ENCODE measurements at regions not wholly inside any gene's neighbourhood (a gene's known extent, or its start where the extent isn't known, plus 50 kb on each side); places are given as distances from the start of the nearest gene placed in this dataset.

GRCh38 chr3:182523836-182524235 lies 269.5 kb upstream of the ATP11B start:
- TF ChIP-seq CTCF (IDR thresholded peaks at IDR 0.05; ENCODE audit: low read depth, low read length, poor library complexity, severe bottlenecking) (no peak), EZH2phosphoT487 (IDR thresholded peaks at IDR 0.05; ENCODE audit: borderline replicate concordance, low read length) (no peak)
